Body of pancreas (tissue), 4 donors: ENCODE measurements at regions not wholly inside any gene's neighbourhood (a gene's known extent, or its start where the extent isn't known, plus 50 kb on each side); places are given as distances from the start of the nearest gene placed in this dataset.

Experiments used
- POLR2A ChIP-seq, 3 donors: fragments of 450-650 bp; IDR thresholded peaks; one replicate each; pipeline ENCODE4 v1.6.1; 2016; ENCODE audit warnings: antibody characterized with exemption in 3 of 3, mild to moderate bottlenecking in 2 of 3
- TF ChIP-seq, protein P1 (sequence below), 7 experiments: fragments of 450-650 bp in 4 of 7; fragments of 200-600 bp in 3 of 7; sonication (generic) in 3 of 7; IDR thresholded peaks; one replicate each; pipeline ENCODE4 v1.5.1; 2016 to 2019; ENCODE audit warnings: antibody characterized with exemption in 7 of 7

DNA sequence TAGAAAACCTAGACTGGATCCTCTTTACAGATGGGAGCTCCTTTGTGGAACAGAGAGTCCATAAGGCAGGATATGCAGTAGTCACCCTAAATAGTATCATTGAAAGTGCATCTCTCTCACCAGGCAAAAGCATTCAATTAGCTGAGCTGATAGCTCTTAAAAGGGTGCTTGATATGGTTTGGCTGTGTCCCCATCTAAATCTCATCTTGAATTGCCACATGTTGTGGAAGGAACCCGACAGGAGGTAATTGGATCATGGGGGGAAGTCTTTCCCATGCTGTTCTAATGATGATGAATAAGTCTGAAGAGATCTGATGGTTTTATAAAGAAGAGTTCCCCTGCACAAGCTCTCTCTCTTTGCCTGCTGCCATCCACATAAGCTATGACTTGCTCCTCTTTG, 96.2 kb upstream of the RMP24 start:
- TF ChIP-seq, protein P1, sequence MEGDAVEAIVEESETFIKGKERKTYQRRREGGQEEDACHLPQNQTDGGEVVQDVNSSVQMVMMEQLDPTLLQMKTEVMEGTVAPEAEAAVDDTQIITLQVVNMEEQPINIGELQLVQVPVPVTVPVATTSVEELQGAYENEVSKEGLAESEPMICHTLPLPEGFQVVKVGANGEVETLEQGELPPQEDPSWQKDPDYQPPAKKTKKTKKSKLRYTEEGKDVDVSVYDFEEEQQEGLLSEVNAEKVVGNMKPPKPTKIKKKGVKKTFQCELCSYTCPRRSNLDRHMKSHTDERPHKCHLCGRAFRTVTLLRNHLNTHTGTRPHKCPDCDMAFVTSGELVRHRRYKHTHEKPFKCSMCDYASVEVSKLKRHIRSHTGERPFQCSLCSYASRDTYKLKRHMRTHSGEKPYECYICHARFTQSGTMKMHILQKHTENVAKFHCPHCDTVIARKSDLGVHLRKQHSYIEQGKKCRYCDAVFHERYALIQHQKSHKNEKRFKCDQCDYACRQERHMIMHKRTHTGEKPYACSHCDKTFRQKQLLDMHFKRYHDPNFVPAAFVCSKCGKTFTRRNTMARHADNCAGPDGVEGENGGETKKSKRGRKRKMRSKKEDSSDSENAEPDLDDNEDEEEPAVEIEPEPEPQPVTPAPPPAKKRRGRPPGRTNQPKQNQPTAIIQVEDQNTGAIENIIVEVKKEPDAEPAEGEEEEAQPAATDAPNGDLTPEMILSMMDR (IDR thresholded peaks at IDR 0.05), result no peak
- no peak for TF ChIP-seq POLR2A (IDR thresholded peaks at IDR 0.05)
